GM23248 (cell line): ENCODE measurements at regions not wholly inside any gene's neighbourhood (a gene's known extent, or its start where the extent isn't known, plus 50 kb on each side); places are given as distances from the start of the nearest gene placed in this dataset.

Experiments
- EZH2 ChIP-seq: fragments of 200-600 bp; sonication (generic); IDR thresholded peaks from 2 replicates; pipeline ENCODE4 v1.6.1; 2018; ENCODE audit warnings: antibody characterized with exemption, mild to moderate bottlenecking; ENCODE audit not compliant: insufficient read depth, poor library complexity, severe bottlenecking
- EZH2phosphoT487 ChIP-seq: fragments of 200-600 bp; sonication (generic); IDR thresholded peaks from 2 replicates; pipeline ENCODE4 v1.6.1; 2018; ENCODE audit warnings: antibody characterized with exemption, moderate library complexity, mild to moderate bottlenecking, low read depth; ENCODE audit not compliant: insufficient read depth

DNA sequence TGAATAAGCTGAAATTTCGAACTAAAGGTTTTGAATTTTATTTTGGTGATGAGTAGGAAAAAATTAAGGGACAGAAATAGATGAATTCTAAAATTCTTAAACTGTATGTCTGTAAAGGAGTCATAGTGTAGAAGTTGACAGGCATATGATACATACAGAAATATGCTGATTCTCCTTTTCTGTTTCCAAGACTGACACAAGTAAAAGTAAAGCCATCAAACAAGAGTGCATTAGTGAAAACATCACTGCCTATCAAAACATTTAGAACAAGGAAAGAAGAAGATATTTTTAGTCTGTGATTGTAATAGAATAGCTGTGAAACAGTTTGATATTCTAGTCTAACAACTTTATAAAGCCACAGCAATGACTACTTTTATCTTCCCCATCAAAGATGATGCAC, 1318.0 kb upstream of the TENM4 start:
- TF ChIP-seq EZH2 = no peak
- TF ChIP-seq EZH2phosphoT487 = no peak
